SK-N-SH (cell line): ENCODE measurements at regions not wholly inside any gene's neighbourhood (a gene's known extent, or its start where the extent isn't known, plus 50 kb on each side); places are given as distances from the start of the nearest gene placed in this dataset.

Experiments
- CTCF ChIA-PET: fragments of 300-600, 350-600 bp; formaldehyde crosslinking; extraction: SDS; loops from one replicate; lab custom pipeline; 2021; lab: Yijun Ruan, JAX
- POLR2A ChIA-PET: fragments of 350-600 bp; sonication (Branson Sonifier 250); formaldehyde crosslinking; extraction: SDS; loops from one replicate; lab custom pipeline; 2020; ENCODE audit warnings: antibody characterized with exemption, inconsistent platforms; lab: Yijun Ruan, JAX
- DNase-seq: peaks from one replicate; pipeline ENCODE4 v3.0.0; 2012
- H2AFZ ChIP-seq: fragments of 200-600 bp; sonication (generic); 2 replicates; pipeline ENCODE4 v1.8.1; 2016; ENCODE audit warnings: antibody characterized with exemption, mild to moderate bottlenecking, low read depth
- H3F3A ChIP-seq: fragments of 200-600 bp; sonication (generic); replicated peaks from 2 replicates; pipeline ENCODE3; 2016; ENCODE audit warnings: antibody characterized with exemption, mild to moderate bottlenecking; ENCODE audit not compliant: insufficient read depth
- H3K27ac ChIP-seq, 2 experiments: fragments of 200-500 bp in 1 of 2; fragments of 200-600 bp in 1 of 2; sonication (Bioruptor generic) in 1 of 2; sonication (generic), shearing (Covaris generic) in 1 of 2; 2 replicates each; pipeline versions ENCODE4 v1.5.1 to v1.6.1; 2014 to 2016; ENCODE audit warnings: low read depth in 2 of 2, inconsistent platforms in 1 of 2, low read length in 1 of 2, mild to moderate bottlenecking in 1 of 2, mixed read lengths in 1 of 2
- H3K27me3 ChIP-seq: fragments of 200-600 bp; sonication (generic), shearing (Covaris generic); 2 replicates; pipeline ENCODE4 v1.6.1; 2016; ENCODE audit warnings: mixed run types; ENCODE audit not compliant: insufficient read depth
- H3K36me3 ChIP-seq, 2 experiments: fragments of 200-500 bp in 1 of 2; fragments of 200-600 bp in 1 of 2; sonication (Bioruptor generic) in 1 of 2; sonication (generic) in 1 of 2; replicated peaks in 1 of 2; 2 replicates each; pipeline versions ENCODE3 to v1.5.1; 2014 to 2016; ENCODE audit warnings: low read length in 1 of 2, mild to moderate bottlenecking in 1 of 2; ENCODE audit not compliant: insufficient read depth in 2 of 2, control insufficient read depth in 1 of 2
- H3K4me1 ChIP-seq, 2 experiments: fragments of 200-500 bp in 1 of 2; fragments of 200-600 bp in 1 of 2; sonication (Bioruptor generic) in 1 of 2; sonication (generic), shearing (Covaris generic) in 1 of 2; 2 replicates each; pipeline versions ENCODE4 v1.5.1 to v1.6.1; 2014 to 2016; ENCODE audit warnings: low read depth in 1 of 2, low read length in 1 of 2, mixed run types in 1 of 2; ENCODE audit not compliant: insufficient read depth in 2 of 2, control insufficient read depth in 1 of 2
- H3K4me2 ChIP-seq: fragments of 200-600 bp; sonication (generic), shearing (Covaris generic); 2 replicates; pipeline ENCODE4 v1.6.1; 2017; ENCODE audit warnings: mixed run types
- H3K4me3 ChIP-seq, 2 experiments: fragments of 200-500 bp in 1 of 2; fragments of 200-600 bp in 1 of 2; sonication (Bioruptor generic) in 1 of 2; sonication (generic), shearing (Covaris generic) in 1 of 2; 2 replicates each; pipeline versions ENCODE4 v1.5.1 to v1.8.1; 2014 to 2016; ENCODE audit warnings: low read depth in 2 of 2, inconsistent platforms in 1 of 2, low read length in 1 of 2, mild to moderate bottlenecking in 1 of 2, mixed read lengths in 1 of 2, moderate library complexity in 1 of 2
- H3K79me2 ChIP-seq: fragments of 200-600 bp; sonication (generic); 2 replicates; pipeline ENCODE4 v1.8.1; 2017; ENCODE audit warnings: mild to moderate bottlenecking; ENCODE audit not compliant: insufficient read depth
- H3K9ac ChIP-seq: fragments of 200-600 bp; sonication (generic); 2 replicates; pipeline ENCODE4 v1.6.1; 2017; ENCODE audit warnings: mixed run types
- H3K9me2 ChIP-seq: fragments of 200-600 bp; sonication (generic); 2 replicates; pipeline ENCODE4 v1.6.1; 2017; ENCODE audit warnings: mixed run types
- H3K9me3 ChIP-seq: fragments of 200-600 bp; sonication (generic); 2 replicates; pipeline ENCODE4 v1.6.1; 2017; ENCODE audit warnings: mixed run types, mild to moderate bottlenecking, moderate library complexity
- H4K20me1 ChIP-seq: fragments of 200-600 bp; sonication (generic); 2 replicates; pipeline ENCODE4 v1.6.1; 2017; ENCODE audit warnings: mild to moderate bottlenecking, mixed run types; ENCODE audit not compliant: insufficient read depth
- CHD2 ChIP-seq: fragments of 150-350 bp; IDR thresholded peaks from 2 replicates; pipeline ENCODE4 v1.6.1; 2018; ENCODE audit warnings: low read length; ENCODE audit not compliant: partially characterized antibody
- EZH2phosphoT487 ChIP-seq: fragments of 200-600 bp; sonication (generic); IDR thresholded peaks from 2 replicates; pipeline ENCODE4 v1.6.1; 2017; ENCODE audit warnings: low read depth, mixed run types, mild to moderate bottlenecking, antibody characterized with exemption, moderate library complexity, borderline replicate concordance
- FOSL2 ChIP-seq: IDR thresholded peaks from 2 replicates; pipeline ENCODE4 v1.4.0; 2012; ENCODE audit warnings: low read depth, mild to moderate bottlenecking, moderate library complexity, borderline replicate concordance
- FOXJ3 ChIP-seq: sonication (generic); formaldehyde crosslinking; IDR thresholded peaks from 2 replicates; pipeline ENCODE4 v1.5.1; 2020; ENCODE audit warnings: mild to moderate bottlenecking, missing genetic modification reagents
- FOXM1 ChIP-seq: IDR thresholded peaks from 2 replicates; pipeline ENCODE4 v1.4.0; 2012; ENCODE audit warnings: low read depth, mild to moderate bottlenecking
- GABPA ChIP-seq: IDR thresholded peaks from 2 replicates; pipeline ENCODE4 v1.4.0; 2012; ENCODE audit warnings: low read depth, mild to moderate bottlenecking
- GATA2 ChIP-seq: sonication (generic); formaldehyde crosslinking; IDR thresholded peaks from 2 replicates; pipeline ENCODE4 v1.5.0; 2020; ENCODE audit warnings: mild to moderate bottlenecking, missing genetic modification reagents
- IRF3 ChIP-seq: fragments of 150-350 bp; IDR thresholded peaks from 2 replicates; pipeline ENCODE4 v1.6.1; 2016; ENCODE audit warnings: mild to moderate bottlenecking, low read depth, low read length
- JUND ChIP-seq: IDR thresholded peaks from 2 replicates; pipeline ENCODE4 v1.4.0; 2012
- MAX ChIP-seq: IDR thresholded peaks from 2 replicates; pipeline ENCODE4 v1.4.0; 2012; ENCODE audit warnings: low read depth
- MEF2A ChIP-seq: IDR thresholded peaks from 2 replicates; pipeline ENCODE4 v1.4.0; 2012; ENCODE audit warnings: low read depth, borderline replicate concordance
- MXI1 ChIP-seq: IDR thresholded peaks from 2 replicates; pipeline ENCODE4 v1.6.1; 2012; ENCODE audit warnings: mild to moderate bottlenecking, low read depth, low read length, improper control_type of control experiment
- NFIC ChIP-seq: IDR thresholded peaks from 2 replicates; pipeline ENCODE4 v1.4.0; 2012; ENCODE audit warnings: borderline replicate concordance
- NRF1 ChIP-seq: IDR thresholded peaks from 2 replicates; pipeline ENCODE4 v1.6.1; 2012; ENCODE audit warnings: low read depth, mild to moderate bottlenecking, low read length
- POLR2AphosphoS5 ChIP-seq: IDR thresholded peaks from 2 replicates; pipeline ENCODE4 v1.6.1; 2012; ENCODE audit warnings: low read depth, low read length
- RCOR1 ChIP-seq: fragments of 150-350 bp; IDR thresholded peaks from 2 replicates; pipeline ENCODE4 v1.6.1; 2017; ENCODE audit warnings: antibody characterized with exemption, low read length
- RFX5 ChIP-seq: IDR thresholded peaks from 2 replicates; pipeline ENCODE4 v1.6.1; 2012; ENCODE audit warnings: mild to moderate bottlenecking, improper control_type of control experiment, low read length
- SIN3A ChIP-seq: IDR thresholded peaks from 2 replicates; pipeline ENCODE4 v1.6.1; 2012; ENCODE audit warnings: low read depth, mild to moderate bottlenecking, low read length, moderate library complexity, borderline replicate concordance
- TAF1 ChIP-seq: IDR thresholded peaks from 2 replicates; pipeline ENCODE4 v1.6.1; 2012; ENCODE audit warnings: low read depth, mild to moderate bottlenecking, low read length, moderate library complexity, borderline replicate concordance
- TCF12 ChIP-seq: IDR thresholded peaks from 2 replicates; pipeline ENCODE4 v1.4.0; 2012
- TEAD4 ChIP-seq: IDR thresholded peaks from 2 replicates; pipeline ENCODE4 v1.4.0; 2012; ENCODE audit warnings: mild to moderate bottlenecking, borderline replicate concordance; ENCODE audit not compliant: insufficient read depth
- USF1 ChIP-seq: IDR thresholded peaks from 2 replicates; pipeline ENCODE4 v1.4.0; 2012; ENCODE audit warnings: low read depth, borderline replicate concordance
- USF2 ChIP-seq: fragments of 150-350 bp; IDR thresholded peaks from 2 replicates; pipeline ENCODE4 v1.6.1; 2017; ENCODE audit warnings: antibody characterized with exemption, low read length, low read depth, borderline replicate concordance
- YY1 ChIP-seq: IDR thresholded peaks from 2 replicates; pipeline ENCODE4 v1.4.0; 2012; ENCODE audit warnings: low read depth, mild to moderate bottlenecking
- WGBS: methylation state at CpG from one replicate; pipeline ENCODE4 v1.1.6; 2017; ENCODE audit warnings: low lambda C conversion rate; 5-methylcytosine and 5-hydroxymethylcytosine counted together

- TF ChIP-seq YY1 = no peak
Observed at GRCh38 chr6:147067184-147067583, 137.0 kb upstream of the STXBP5 start (continued).

- no peak overlapping the region for H2AFZ ChIP-seq
- WGBS = 45% methylated on average over 2 of the region's 2 CpGs
- DNase-seq = no peak
- H3K4me3 ChIP-seq = no peak overlapping the region
- H3K4me1 ChIP-seq = no peaks in the 10 kb centered on the region
- H3K4me2 ChIP-seq = no peak overlapping the region
- no peaks in the 10 kb centered on the region for H3K9me2 ChIP-seq
- H3F3A ChIP-seq = no peaks in the 10 kb centered on the region
- H3K9ac ChIP-seq = no peak overlapping the region
- no peak overlapping the region for H3K27ac ChIP-seq
- CTCF ChIA-PET = no interaction called here
- no peaks in the 10 kb centered on the region for H3K9me3 ChIP-seq
- H4K20me1 ChIP-seq = no peaks in the 10 kb centered on the region
- no peak for TF ChIP-seq FOXJ3 (CRISPR knock-in tag)
- no peak for TF ChIP-seq FOSL2
- TF ChIP-seq NRF1 = no peak
- TF ChIP-seq TAF1 = no peak
- TF ChIP-seq MEF2A = no peak
- TF ChIP-seq GABPA = no peak
- no peak for TF ChIP-seq USF1
- no peak for TF ChIP-seq NFIC
- no peak for TF ChIP-seq MAX
- TF ChIP-seq MXI1 = no peak
- TF ChIP-seq RFX5 = no peak
- no peak for TF ChIP-seq GATA2 (CRISPR knock-in tag)
- no peak for TF ChIP-seq FOXM1
- no peak for TF ChIP-seq POLR2AphosphoS5
- no peak for TF ChIP-seq USF2
- no peak for TF ChIP-seq TEAD4
- TF ChIP-seq, all 33 proteins: peak for 0
- no peaks in the 10 kb centered on the region for H3K27me3 ChIP-seq
- no peaks in the 10 kb centered on the region for H3K36me3 ChIP-seq
- no peaks in the 10 kb centered on the region for H3K79me2 ChIP-seq
- POLR2A ChIA-PET = no interaction called here
Observed at GRCh38 chr6:147071776-147072175, 132.4 kb upstream of the STXBP5 start.

GRCh38 chr6:147075381-147075780 is 128.8 kb upstream of the STXBP5 start:
- Histone ChIP-seq H2AFZ (0 out of 2 replicates have a peak overlapping the region, but pooled peaks have one; percentile 6), H3K4me2 (no peak overlapping the region), H3K9me2 (no peaks in the 10 kb centered on the region), H3K9ac (no peak overlapping the region), H3K36me3 (no peaks in the 10 kb centered on the region), H3K27ac (no peak overlapping the region), H3F3A (no peaks in the 10 kb centered on the region), H4K20me1 (no peaks in the 10 kb centered on the region), H3K79me2 (no peaks in the 10 kb centered on the region), H3K9me3 (no peaks in the 10 kb centered on the region), H3K4me1 (no peaks in the 10 kb centered on the region), H3K4me3 (no peak overlapping the region), H3K27me3 (no peaks in the 10 kb centered on the region)
- CTCF ChIA-PET = no interaction called here
- WGBS = 67% methylated on average over 1 of the region's 1 CpG
- POLR2A ChIA-PET = no interaction called here
- DNase-seq = no peak
- no peak for TF ChIP-seq RCOR1
- TF ChIP-seq MXI1 = no peak
- no peak for TF ChIP-seq FOXJ3 (CRISPR knock-in tag)
- no peak for TF ChIP-seq TEAD4
- no peak for TF ChIP-seq SIN3A
- no peak for TF ChIP-seq TCF12
- no peak for TF ChIP-seq JUND
- TF ChIP-seq USF2 = no peak
- no peak for TF ChIP-seq EZH2phosphoT487
- no peak for TF ChIP-seq CHD2
- TF ChIP-seq IRF3 = no peak
